ENCODE measurements at regions not wholly inside any gene's neighbourhood (a gene's known extent, or its start where the extent isn't known, plus 50 kb on each side); places are given as distances from the start of the nearest gene placed in this dataset.

GRCh38 chr19:29450306-29450705, 75.5 kb upstream of the VSTM2B start:
- H3K9me3 ChIP-seq (ENCODE audit: control insufficient read depth in 1 of 2, insufficient read depth in 1 of 2, low read length in 2 of 2) = peaks cover 0 to 10% of the 10 kb centered on the region in 2 experiments
- ATAC-seq (ENCODE audit: poor library complexity) (no peak), DNase-seq (no peak)
- no peaks in the 10 kb centered on the region for H3K36me3 Mint-ChIP-seq (ENCODE audit: low read depth)
- CTCF ChIA-PET = no interaction called here
- intact Hi-C loops (cut with DNase I, micrococcal nuclease) = no loop called here
- no peak overlapping the region for H3K4me3 ChIP-seq (ENCODE audit: low read length)
- no peak overlapping the region for H3K27ac Mint-ChIP-seq
- H3K4me1 ChIP-seq (ENCODE audit: insufficient read depth, low read length) = no peaks in the 10 kb centered on the region
- H3K4me1 Mint-ChIP-seq (ENCODE audit: low read depth) = no peaks in the 10 kb centered on the region
- H3K9me3 Mint-ChIP-seq = no peaks in the 10 kb centered on the region
- H3K4me3 Mint-ChIP-seq = no peak overlapping the region
- POLR2A ChIA-PET = no interaction called here
- peaks cover 73% of the 10 kb centered on the region for H3K27me3 Mint-ChIP-seq
- H3K36me3 ChIP-seq (ENCODE audit: insufficient read depth, low read length) = no peaks in the 10 kb centered on the region
- TF ChIP-seq CTCF (IDR thresholded peaks at IDR 0.05) = no peak
- no peak overlapping the region for H3K27ac ChIP-seq (ENCODE audit: low read depth in 1 of 2, low read length in 2 of 2)
- H3K27me3 ChIP-seq (ENCODE audit: control insufficient read depth in 1 of 2, insufficient read depth in 2 of 2, low read length in 2 of 2) = peaks cover 0 to 3% of the 10 kb centered on the region in 2 experiments

- Mint-ChIP-seq H3K27me3 (peaks cover 72% of the 10 kb centered on the region), H3K4me3 (no peak overlapping the region), H3K4me1 (ENCODE audit: low read depth) (no peaks in the 10 kb centered on the region), H3K9me3 (no peaks in the 10 kb centered on the region), H3K36me3 (ENCODE audit: low read depth) (no peaks in the 10 kb centered on the region), H3K27ac (no peak overlapping the region)
- Histone ChIP-seq H3K36me3 (ENCODE audit: insufficient read depth, low read length) (no peaks in the 10 kb centered on the region), H3K27ac (ENCODE audit: low read depth in 1 of 2, low read length in 2 of 2) (no peak overlapping the region), H3K4me3 (ENCODE audit: low read length) (no peak overlapping the region), H3K27me3 (ENCODE audit: control insufficient read depth in 1 of 2, insufficient read depth in 2 of 2, low read length in 2 of 2) (peaks cover 0 to 3% of the 10 kb centered on the region in 2 experiments), H3K4me1 (ENCODE audit: insufficient read depth, low read length) (no peaks in the 10 kb centered on the region), H3K9me3 (ENCODE audit: control insufficient read depth in 1 of 2, insufficient read depth in 1 of 2, low read length in 2 of 2) (peaks cover 0 to 10% of the 10 kb centered on the region in 2 experiments)
- ATAC-seq (ENCODE audit: poor library complexity) = no peak
- intact Hi-C loops (cut with DNase I, micrococcal nuclease) = no loop called here
- POLR2A ChIA-PET = no interaction called here
- DNase-seq = no peak
- no peak for TF ChIP-seq CTCF (IDR thresholded peaks at IDR 0.05)
- CTCF ChIA-PET = no interaction called here
Observed at GRCh38 chr19:29450812-29451211, 75.0 kb upstream of the VSTM2B start.

GRCh38 chr19:29454109-29454508, 71.7 kb upstream of the VSTM2B start:
- no peak for DNase-seq
- intact Hi-C loops (cut with DNase I, micrococcal nuclease) = no loop called here
- CTCF ChIA-PET = no interaction called here

More at GRCh38 chr19:29454109-29454508, 71.7 kb upstream of the VSTM2B start:
- no peak overlapping the region for H3K27ac Mint-ChIP-seq
- Histone ChIP-seq H3K9me3 (ENCODE audit: control insufficient read depth in 1 of 2, insufficient read depth in 1 of 2, low read length in 2 of 2) (peaks cover 0 to 4% of the 10 kb centered on the region in 2 experiments), H3K4me1 (ENCODE audit: insufficient read depth, low read length) (no peaks in the 10 kb centered on the region), H3K27ac (ENCODE audit: low read depth in 1 of 2, low read length in 2 of 2) (no peak overlapping the region), H3K4me3 (ENCODE audit: low read length) (no peak overlapping the region), H3K36me3 (ENCODE audit: insufficient read depth, low read length) (no peaks in the 10 kb centered on the region), H3K27me3 (ENCODE audit: control insufficient read depth in 1 of 2, insufficient read depth in 2 of 2, low read length in 2 of 2) (peaks cover 0 to 3% of the 10 kb centered on the region in 2 experiments)
- no peaks in the 10 kb centered on the region for H3K36me3 Mint-ChIP-seq (ENCODE audit: low read depth)
- H3K4me3 Mint-ChIP-seq = no peak overlapping the region
- peaks cover 6% of the 10 kb centered on the region for H3K9me3 Mint-ChIP-seq
- peaks cover 75% of the 10 kb centered on the region for H3K27me3 Mint-ChIP-seq
- TF ChIP-seq CTCF (IDR thresholded peaks at IDR 0.05) = no peak
- ATAC-seq (ENCODE audit: poor library complexity) = no peak
- no peaks in the 10 kb centered on the region for H3K4me1 Mint-ChIP-seq (ENCODE audit: low read depth)
- POLR2A ChIA-PET = no interaction called here
